Tibial artery (tissue), 4 donors: ENCODE measurements at regions not wholly inside any gene's neighbourhood (a gene's known extent, or its start where the extent isn't known, plus 50 kb on each side); places are given as distances from the start of the nearest gene placed in this dataset.
"Not testable (repeated sequence)": the region's sequence is repeated elsewhere in the genome, so short reads cannot be mapped to it uniquely, and the experiment has no call there.

Experiments
- DNase-seq, 2 donors: peaks; one replicate each; pipeline ENCODE4 v3.0.0-alpha.2; 2019
- H3K27ac ChIP-seq, 2 donors: fragments of 200-600 bp; sonication (generic) in 1 of 2; 1 replicate in 1 of 2; 2 replicates in 1 of 2; pipeline ENCODE4 v1.5.1; 2018 to 2019; ENCODE audit warnings: mild to moderate bottlenecking in 1 of 2
- H3K27me3 ChIP-seq, 2 donors: fragments of 200-600 bp; sonication (generic) in 1 of 2; one replicate each; pipeline versions ENCODE4 v1.5.1 to v1.6.0; 2016 to 2019
- H3K36me3 ChIP-seq, 3 donors: fragments of 200-600 bp; sonication (generic) in 2 of 3; one replicate each; pipeline ENCODE4 v1.5.1; 2016 to 2019; ENCODE audit warnings: mild to moderate bottlenecking in 2 of 3
- H3K4me1 ChIP-seq, 4 donors: fragments of 200-600 bp; sonication (generic) in 2 of 4; 1 replicate in 3 of 4; 2 replicates in 1 of 4; pipeline ENCODE4 v1.5.1; 2016 to 2019
- H3K4me3 ChIP-seq, 2 donors: fragments of 200-600 bp; sonication (generic) in 1 of 2; 1 replicate in 1 of 2; 2 replicates in 1 of 2; pipeline ENCODE4 v1.5.1; 2018 to 2019; ENCODE audit warnings: mild to moderate bottlenecking in 2 of 2
- H3K9me3 ChIP-seq, 3 donors: fragments of 200-600 bp; sonication (generic) in 1 of 3; one replicate each; pipeline ENCODE4 v1.5.1; 2016 to 2019
- intact Hi-C: fragments of 100-400 bp; cut with DNase I; formaldehyde crosslinking; loops from one replicate; pipeline ENCODE4 v1.15.0; 2023; ENCODE audit warnings: low total_unique reads
- TF ChIP-seq, protein P1 (sequence below), 2 experiments: fragments of 200-600 bp in 1 of 2; fragments of 450-650 bp in 1 of 2; IDR thresholded peaks; one replicate each; pipeline ENCODE4 v1.5.1; 2017 to 2019; ENCODE audit warnings: antibody characterized with exemption in 2 of 2, mild to moderate bottlenecking in 1 of 2, moderate library complexity in 1 of 2

DNA sequence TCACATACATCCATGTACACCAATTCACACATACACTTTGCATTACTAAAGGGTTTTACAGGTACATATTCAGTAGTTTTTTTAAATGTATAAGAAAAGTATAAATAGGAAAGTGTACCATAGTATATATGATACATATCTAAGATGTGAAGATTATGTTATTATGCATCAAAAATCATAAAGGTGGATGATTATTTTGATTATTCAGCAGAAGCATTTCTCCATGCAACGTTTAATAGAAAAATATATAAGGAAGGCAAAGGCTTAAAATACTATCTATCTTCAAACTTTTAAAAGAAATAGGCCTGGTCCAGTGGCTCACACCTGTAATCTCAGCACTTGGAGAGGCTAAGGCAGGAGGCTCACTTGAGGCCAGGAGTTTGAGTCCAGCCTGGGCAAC lies 133.5 kb upstream of the KLF3 start:
- TF ChIP-seq, protein P1, sequence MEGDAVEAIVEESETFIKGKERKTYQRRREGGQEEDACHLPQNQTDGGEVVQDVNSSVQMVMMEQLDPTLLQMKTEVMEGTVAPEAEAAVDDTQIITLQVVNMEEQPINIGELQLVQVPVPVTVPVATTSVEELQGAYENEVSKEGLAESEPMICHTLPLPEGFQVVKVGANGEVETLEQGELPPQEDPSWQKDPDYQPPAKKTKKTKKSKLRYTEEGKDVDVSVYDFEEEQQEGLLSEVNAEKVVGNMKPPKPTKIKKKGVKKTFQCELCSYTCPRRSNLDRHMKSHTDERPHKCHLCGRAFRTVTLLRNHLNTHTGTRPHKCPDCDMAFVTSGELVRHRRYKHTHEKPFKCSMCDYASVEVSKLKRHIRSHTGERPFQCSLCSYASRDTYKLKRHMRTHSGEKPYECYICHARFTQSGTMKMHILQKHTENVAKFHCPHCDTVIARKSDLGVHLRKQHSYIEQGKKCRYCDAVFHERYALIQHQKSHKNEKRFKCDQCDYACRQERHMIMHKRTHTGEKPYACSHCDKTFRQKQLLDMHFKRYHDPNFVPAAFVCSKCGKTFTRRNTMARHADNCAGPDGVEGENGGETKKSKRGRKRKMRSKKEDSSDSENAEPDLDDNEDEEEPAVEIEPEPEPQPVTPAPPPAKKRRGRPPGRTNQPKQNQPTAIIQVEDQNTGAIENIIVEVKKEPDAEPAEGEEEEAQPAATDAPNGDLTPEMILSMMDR (IDR thresholded peaks at IDR 0.05) = no peak
- no peaks in the 10 kb centered on the region for H3K4me1 ChIP-seq
- H3K27me3 ChIP-seq = no peaks in the 10 kb centered on the region
- no peaks in the 10 kb centered on the region for H3K9me3 ChIP-seq
- H3K4me3 ChIP-seq = no peak overlapping the region
- intact Hi-C loops = no loop called here
- no peaks in the 10 kb centered on the region for H3K36me3 ChIP-seq
- no peak for DNase-seq
- H3K27ac ChIP-seq = no peak overlapping the region

DNA sequence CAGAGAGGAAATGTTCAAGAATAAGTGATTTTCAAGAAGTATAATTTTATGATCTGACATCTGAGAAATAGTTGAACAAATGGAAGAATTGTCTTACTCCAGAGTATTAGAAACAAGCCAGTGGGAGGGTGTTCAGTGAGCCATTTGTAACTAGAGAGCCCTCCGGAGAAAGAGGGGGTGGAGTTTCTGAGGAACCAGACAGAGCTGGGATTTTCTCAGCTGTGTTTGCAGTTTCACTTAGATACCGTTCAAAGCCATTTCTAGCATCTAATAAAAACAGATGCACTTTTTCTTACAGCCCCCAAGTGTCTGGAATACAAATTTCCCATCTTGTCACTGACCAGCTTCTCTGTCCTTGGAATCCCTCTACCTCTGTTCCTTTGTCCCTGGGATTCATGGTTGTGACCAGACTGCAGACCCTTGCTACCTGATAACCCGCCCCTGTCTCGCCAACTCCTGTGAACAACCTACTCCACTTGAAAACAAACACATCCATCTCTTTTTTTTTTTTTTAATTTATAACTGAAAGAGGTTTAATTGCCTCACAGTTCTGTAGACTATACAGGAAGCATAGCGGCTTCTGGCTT lies 132.8 kb upstream of the KLF3 start:
- no peaks in the 10 kb centered on the region for H3K36me3 ChIP-seq
- intact Hi-C loops = no loop called here
- no peak for DNase-seq
- H3K9me3 ChIP-seq = no peaks in the 10 kb centered on the region
- no peak overlapping the region for H3K27ac ChIP-seq
- no peaks in the 10 kb centered on the region for H3K27me3 ChIP-seq
- TF ChIP-seq, protein P1 (IDR thresholded peaks at IDR 0.05) = no peak
- no peak overlapping the region for H3K4me3 ChIP-seq
- H3K4me1 ChIP-seq = no peaks in the 10 kb centered on the region

DNA sequence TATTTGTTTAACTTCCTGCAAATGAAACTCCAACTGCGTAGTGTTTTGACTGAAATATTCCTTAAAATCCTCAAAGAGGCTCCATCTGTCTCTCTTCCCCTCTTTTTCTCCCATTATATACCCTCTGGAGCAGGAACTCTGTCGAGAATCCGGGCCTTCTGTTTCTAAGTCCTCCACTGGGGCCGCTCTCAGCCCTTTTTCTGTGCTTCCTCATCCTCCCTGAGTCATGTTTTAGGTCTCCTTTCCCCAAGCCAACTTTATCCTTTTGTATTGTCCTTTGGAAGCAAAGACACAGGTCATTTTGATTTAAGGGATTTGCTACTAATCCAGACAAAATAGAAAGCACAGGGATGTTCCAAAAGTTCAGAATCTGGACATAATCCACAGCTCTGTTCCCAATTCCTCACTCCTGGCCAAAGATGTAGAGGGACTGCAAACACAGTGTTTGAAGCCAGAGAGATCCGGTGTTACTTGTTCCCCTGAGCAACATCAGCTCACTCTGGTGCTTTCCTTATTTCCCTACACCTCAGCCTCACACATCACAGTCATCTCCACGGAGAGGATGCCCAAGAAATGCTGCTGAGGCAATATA lies 131.0 kb upstream of the KLF3 start:
- Histone ChIP-seq H3K36me3 (no peaks in the 10 kb centered on the region), H3K4me1 (no peaks in the 10 kb centered on the region), H3K4me3 (no peak overlapping the region), H3K27me3 (no peaks in the 10 kb centered on the region), H3K27ac (no peak overlapping the region), H3K9me3 (no peaks in the 10 kb centered on the region)
- TF ChIP-seq, protein P1 (IDR thresholded peaks at IDR 0.05) = no peak
- intact Hi-C loops = no loop called here
- DNase-seq = no peak

DNA sequence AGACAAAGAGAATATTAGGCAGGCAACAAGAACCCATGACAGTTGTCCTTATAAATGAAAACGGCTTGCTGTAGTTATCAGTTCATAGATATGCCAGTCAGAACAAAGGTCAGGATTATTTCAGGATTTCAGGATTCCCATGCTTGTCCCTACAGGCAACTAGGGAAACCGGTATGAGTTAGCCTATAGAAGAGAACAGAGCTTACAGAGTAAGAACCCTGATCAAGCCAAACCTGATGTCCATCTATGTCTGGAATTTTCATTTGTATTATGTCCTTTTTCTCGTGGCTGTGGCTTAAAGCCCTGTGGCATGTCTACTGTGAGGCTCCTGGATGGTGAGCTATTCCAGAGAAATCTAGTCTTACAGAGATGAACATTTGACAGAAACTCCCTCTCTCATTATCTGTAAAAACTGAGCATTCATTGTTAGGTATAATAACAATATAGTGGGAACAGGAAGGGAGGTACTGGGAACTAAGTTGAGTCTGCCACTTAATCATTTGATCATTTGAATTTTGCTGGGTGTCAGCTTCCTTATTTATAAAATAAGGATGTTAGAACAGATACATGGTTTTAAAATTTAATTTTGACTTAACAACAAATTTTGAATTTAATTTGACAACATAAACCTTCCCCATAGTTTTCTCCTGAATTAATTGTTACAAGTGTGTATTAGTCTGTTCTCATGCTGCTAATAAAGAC lies 129.5 kb upstream of the KLF3 start:
- DNase-seq = no peak
- no peaks in the 10 kb centered on the region for H3K36me3 ChIP-seq
- no peak overlapping the region for H3K27ac ChIP-seq
- intact Hi-C loops = no loop called here
- H3K9me3 ChIP-seq = no peaks in the 10 kb centered on the region
- H3K27me3 ChIP-seq = no peaks in the 10 kb centered on the region
- H3K4me3 ChIP-seq = no peak overlapping the region
- TF ChIP-seq, protein P1 (IDR thresholded peaks at IDR 0.05) = no peak
- no peaks in the 10 kb centered on the region for H3K4me1 ChIP-seq

DNA sequence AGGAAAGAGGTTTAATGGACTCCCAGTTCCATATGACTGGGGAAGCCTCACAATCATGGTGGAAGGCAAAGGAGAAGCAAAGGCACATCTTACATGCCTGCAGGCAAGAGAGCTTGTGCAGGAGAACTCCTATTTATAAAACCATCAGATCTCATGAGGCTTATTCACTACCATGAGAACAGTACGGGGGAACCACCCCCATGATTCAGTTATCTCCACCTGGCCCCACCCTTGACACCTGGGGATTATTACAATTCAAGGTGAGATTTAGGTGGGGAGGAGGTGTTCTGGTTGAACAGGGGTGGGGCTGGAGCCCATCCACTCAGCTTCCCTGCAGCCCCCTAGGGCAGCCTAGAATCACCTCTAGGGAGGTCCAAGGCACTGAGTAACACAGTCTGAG lies 128.9 kb upstream of the KLF3 start:
- H3K9me3 ChIP-seq, H3K4me3 ChIP-seq, H3K27me3 ChIP-seq, H3K36me3 ChIP-seq, intact Hi-C loops, DNase-seq, H3K27ac ChIP-seq, H3K4me1 ChIP-seq: not testable (repeated sequence)

DNA sequence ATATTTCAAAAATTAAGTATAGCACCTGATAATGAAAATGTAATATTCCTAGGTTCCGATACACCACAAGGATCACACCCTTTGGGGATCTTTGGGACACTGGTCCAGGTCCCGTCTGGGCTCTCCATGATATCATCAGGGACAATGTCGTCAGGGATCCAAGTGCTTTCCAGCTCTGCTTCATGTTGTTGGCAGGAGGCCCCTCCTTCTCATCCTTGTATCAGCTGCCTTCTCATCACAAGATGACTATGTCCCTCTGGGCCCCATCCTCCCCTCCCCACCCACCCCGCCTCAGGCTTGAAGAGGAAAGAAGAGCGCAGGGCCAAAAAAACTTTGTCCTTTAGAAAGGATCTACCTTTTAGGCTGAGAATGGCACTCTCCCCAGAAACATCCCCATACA lies 128.3 kb upstream of the KLF3 start:
- Histone ChIP-seq H3K27me3 (no peaks in the 10 kb centered on the region), H3K4me3 (no peak overlapping the region), H3K27ac (no peak overlapping the region), H3K36me3 (no peaks in the 10 kb centered on the region), H3K9me3 (no peaks in the 10 kb centered on the region), H3K4me1 (no peaks in the 10 kb centered on the region)
- intact Hi-C loops = no loop called here
- no peak for DNase-seq
- TF ChIP-seq, protein P1 (IDR thresholded peaks at IDR 0.05) = no peak
